AG04450 (cell line): ENCODE measurements at regions not wholly inside any gene's neighbourhood (a gene's known extent, or its start where the extent isn't known, plus 50 kb on each side); places are given as distances from the start of the nearest gene placed in this dataset.
"Not testable (repeated sequence)": the region's sequence is repeated elsewhere in the genome, so short reads cannot be mapped to it uniquely, and the experiment has no call there.

Experiments used
- CTCF ChIA-PET: fragments of 300-600, 350-600 bp; formaldehyde crosslinking; extraction: SDS; loops from one replicate; lab custom pipeline; 2022; ENCODE audit warnings: antibody characterized with exemption, inconsistent platforms; lab: Charles Lee
- POLR2A ChIA-PET: fragments of 350-600 bp; formaldehyde crosslinking; extraction: SDS; loops from one replicate; lab custom pipeline; 2021; ENCODE audit warnings: antibody characterized with exemption, inconsistent platforms; lab: Yijun Ruan, JAX
- DNase-seq: peaks from one replicate; pipeline ENCODE4 v3.0.0-alpha.2; 2011; ENCODE audit warnings: low read depth, low spot score
- H3K27ac ChIP-seq: one replicate; pipeline ENCODE4 v1.5.1; 2012; ENCODE audit warnings: low read depth, low read length, control low read depth
- H3K27me3 ChIP-seq: one replicate; pipeline ENCODE4 v1.6.0; 2012; ENCODE audit warnings: low read length; ENCODE audit not compliant: control insufficient read depth, insufficient read depth
- H3K4me3 ChIP-seq: 2 replicates; pipeline ENCODE4 v1.5.1; 2011; ENCODE audit warnings: mild to moderate bottlenecking, low read depth, low read length, control low read depth
- H3K9me3 ChIP-seq: 2 replicates; pipeline ENCODE4 v1.5.1; 2012; ENCODE audit warnings: low read length; ENCODE audit not compliant: control insufficient read depth, insufficient read depth
- CTCF ChIP-seq: IDR thresholded peaks from 2 replicates; pipeline ENCODE4 v1.5.1; 2011; ENCODE audit warnings: low read depth, low read length, control low read depth, inconsistent platforms

DNA sequence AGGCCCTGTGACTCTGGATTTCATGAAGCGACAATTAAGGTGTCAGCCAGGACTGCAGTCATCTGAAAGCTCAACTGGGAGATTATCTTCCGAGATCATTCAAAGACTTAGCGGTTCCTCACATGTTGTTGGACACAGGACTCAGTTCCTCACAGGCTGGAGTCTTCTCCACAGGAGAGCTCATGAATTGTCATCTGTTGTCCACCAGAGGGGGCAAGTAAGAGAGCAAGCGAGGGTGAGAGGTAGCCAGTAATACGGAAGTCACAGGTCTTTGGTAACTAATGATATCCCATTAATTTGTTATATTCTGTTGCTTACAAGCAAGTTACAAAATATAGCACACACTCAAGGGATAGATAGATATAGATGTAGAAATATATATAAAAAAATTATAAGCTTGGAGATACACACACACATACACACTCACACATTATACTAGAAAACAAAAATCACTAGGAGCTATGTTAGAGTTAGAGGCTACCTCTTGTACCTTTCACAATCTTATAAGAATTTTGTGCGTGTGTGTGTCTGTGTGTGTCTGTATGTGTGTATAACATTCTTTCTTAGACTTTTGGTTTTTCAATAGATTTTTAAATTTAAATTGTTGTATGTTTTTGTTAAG lies 1695.3 kb downstream of the BRINP3 start:
- CTCF ChIA-PET = interaction anchor here (0.6 to 2.0 kb wide), 41 partner anchors 8 to 1731 kb away, joined by 3 to 39 read pairs (median 4); no protein-coding TSS in a partner anchor
- peak; percentile 76 for TF ChIP-seq CTCF
- Histone ChIP-seq H3K9me3 (no peaks in the 10 kb centered on the region), H3K27me3 (no peaks in the 10 kb centered on the region), H3K27ac (no peak overlapping the region), H3K4me3 (no peak overlapping the region)
- peak; percentile 16 for DNase-seq
- POLR2A ChIA-PET = interaction anchor here (0.6 kb wide), 1 partner anchor 360 kb away, joined by 6 read pairs; no protein-coding TSS in a partner anchor

- Histone ChIP-seq H3K27ac (no peak overlapping the region), H3K9me3 (no peaks in the 10 kb centered on the region), H3K27me3 (no peaks in the 10 kb centered on the region), H3K4me3 (no peak overlapping the region)
- ChIA-PET CTCF (interaction anchor here (1.1 to 4.0 kb wide), 2 partner anchors 13 to 1743 kb away, joined by 3 to 20 read pairs; no protein-coding TSS in a partner anchor), POLR2A (no interaction called here)
- no peak for TF ChIP-seq CTCF
- DNase-seq = no peak
These were observed 1682.7 kb downstream of the BRINP3 start for GRCh38 chr1:188794969-188795368.

GRCh38 chr1:188812153-188812552 lies 1665.5 kb downstream of the BRINP3 start:
- H3K9me3 ChIP-seq, H3K27ac ChIP-seq, H3K27me3 ChIP-seq, POLR2A ChIA-PET, H3K4me3 ChIP-seq, DNase-seq: not testable (repeated sequence)
- CTCF ChIA-PET = interaction anchor here (1.7 kb wide), 1 partner anchor 30 kb away, joined by 6 read pairs; no protein-coding TSS in a partner anchor

DNA sequence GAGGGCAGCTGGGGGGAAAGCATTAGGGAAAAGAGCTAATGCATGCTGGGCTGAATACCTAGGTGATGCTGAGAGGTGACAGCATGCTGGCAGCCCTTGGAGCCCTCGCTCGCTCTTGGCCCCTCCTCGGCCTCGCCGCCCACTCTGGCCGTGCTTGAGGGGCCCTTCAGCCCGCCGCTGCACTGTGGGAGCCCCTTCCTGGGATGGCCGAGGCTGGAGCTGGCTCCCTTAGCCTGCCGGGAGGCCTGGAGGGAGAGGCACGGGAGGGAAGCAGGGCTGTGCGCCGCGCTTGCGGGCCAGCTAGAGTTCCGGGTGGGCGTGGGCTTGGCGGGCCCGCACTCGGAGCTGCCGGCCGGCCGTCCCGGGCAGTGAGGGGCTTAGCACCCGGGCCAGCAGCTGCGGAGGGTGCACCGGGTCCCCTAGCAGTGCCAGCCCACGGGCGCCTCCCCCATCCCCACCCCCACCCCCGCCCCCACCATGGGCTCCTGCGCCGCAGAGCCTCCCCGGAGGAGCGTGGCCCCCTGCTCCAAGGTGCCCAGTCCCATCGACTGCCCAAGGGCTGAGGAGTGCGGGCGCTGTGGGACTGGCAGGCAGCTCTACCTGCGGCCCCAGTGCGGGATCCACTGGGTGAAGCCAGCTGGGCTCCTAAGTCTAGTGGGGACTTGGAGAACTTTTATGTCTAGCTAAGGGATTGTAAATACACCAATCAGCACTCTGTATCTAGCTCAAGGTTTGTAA lies 1664.7 kb downstream of the BRINP3 start:
- H3K4me3 ChIP-seq, H3K27me3 ChIP-seq, H3K9me3 ChIP-seq, CTCF ChIA-PET, POLR2A ChIA-PET, H3K27ac ChIP-seq, DNase-seq: not testable (repeated sequence)

DNA sequence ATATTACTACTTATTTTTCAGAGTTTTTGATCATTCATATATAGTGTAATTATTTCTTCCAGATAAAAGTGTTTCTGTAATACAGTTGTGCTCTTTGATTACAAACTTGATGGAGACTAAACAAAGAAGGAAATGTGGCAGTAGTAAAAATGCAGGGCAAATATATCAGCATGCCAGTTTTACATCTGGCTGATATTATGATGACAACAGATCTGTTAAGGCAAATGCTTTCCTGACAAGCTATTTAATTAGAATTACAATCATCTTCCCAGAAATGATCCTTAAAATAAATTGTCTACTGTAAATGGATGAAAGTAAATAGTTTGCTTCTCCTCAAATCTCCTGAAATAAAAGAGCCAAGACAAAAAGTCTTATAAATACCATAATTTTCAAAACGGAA lies 1659.8 kb downstream of the BRINP3 start:
- ChIA-PET CTCF (interaction anchor here (1.6 kb wide), 1 partner anchor 35 kb away, joined by 4 read pairs; no protein-coding TSS in a partner anchor), POLR2A (no interaction called here)
- H3K27ac ChIP-seq = no peak overlapping the region
- H3K4me3 ChIP-seq = no peak overlapping the region
- no peak for DNase-seq
- H3K27me3 ChIP-seq = no peaks in the 10 kb centered on the region
- H3K9me3 ChIP-seq = peaks cover 1% of the 10 kb centered on the region; the same call in 1 of the 2 replicates
- TF ChIP-seq CTCF = no peak

- POLR2A ChIA-PET = no interaction called here
- CTCF ChIA-PET = interaction anchor here (2.6 kb wide), 1 partner anchor 40 kb away, joined by 16 read pairs; no protein-coding TSS in a partner anchor
- no peak overlapping the region for H3K4me3 ChIP-seq
- no peak for DNase-seq
- TF ChIP-seq CTCF = no peak
- H3K27ac ChIP-seq = no peak overlapping the region
- no peaks in the 10 kb centered on the region for H3K27me3 ChIP-seq
- no peaks in the 10 kb centered on the region for H3K9me3 ChIP-seq
These were observed 1655.4 kb downstream of the BRINP3 start for GRCh38 chr1:188822248-188822647.
